Stimulated activated CD8-positive, alpha-beta memory T cell treated with anti-CD3 and anti-CD28 coated beads, Interleukin-4, amount 100 ng/mL, for 24 hours (primary cell): ENCODE measurements at regions not wholly inside any gene's neighbourhood (a gene's known extent, or its start where the extent isn't known, plus 50 kb on each side); places are given as distances from the start of the nearest gene placed in this dataset.
"Not testable (repeated sequence)": the region's sequence is repeated elsewhere in the genome, so short reads cannot be mapped to it uniquely, and the experiment has no call there.

Experiments
- DNase-seq: peaks from one replicate; pipeline ENCODE4 v3.0.0-alpha.2; 2020; ENCODE audit warnings: low read depth

GRCh38 chr21:35198982-35199732 is 150.1 kb upstream of the RUNX1 start:
- no peak for DNase-seq

DNA sequence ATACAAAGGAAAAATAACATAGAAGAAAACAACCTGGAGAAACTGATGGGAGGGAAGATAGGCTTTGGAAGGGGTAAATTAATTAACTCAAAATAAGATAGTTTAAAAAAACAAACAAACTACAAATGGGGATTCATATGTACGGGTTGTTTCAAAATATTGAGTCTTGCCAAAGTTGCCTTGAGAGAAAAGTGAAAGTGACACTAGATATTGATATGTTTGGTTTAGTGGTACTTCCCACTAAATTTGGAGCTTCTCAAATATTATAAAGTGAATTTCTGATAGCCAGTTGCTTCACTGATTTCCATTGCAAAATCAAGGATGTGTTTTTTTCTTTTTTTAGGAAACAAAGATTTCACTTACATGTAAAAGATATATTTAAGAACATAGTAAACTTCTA is 149.5 kb upstream of the RUNX1 start:
- DNase-seq, result no peak

DNA sequence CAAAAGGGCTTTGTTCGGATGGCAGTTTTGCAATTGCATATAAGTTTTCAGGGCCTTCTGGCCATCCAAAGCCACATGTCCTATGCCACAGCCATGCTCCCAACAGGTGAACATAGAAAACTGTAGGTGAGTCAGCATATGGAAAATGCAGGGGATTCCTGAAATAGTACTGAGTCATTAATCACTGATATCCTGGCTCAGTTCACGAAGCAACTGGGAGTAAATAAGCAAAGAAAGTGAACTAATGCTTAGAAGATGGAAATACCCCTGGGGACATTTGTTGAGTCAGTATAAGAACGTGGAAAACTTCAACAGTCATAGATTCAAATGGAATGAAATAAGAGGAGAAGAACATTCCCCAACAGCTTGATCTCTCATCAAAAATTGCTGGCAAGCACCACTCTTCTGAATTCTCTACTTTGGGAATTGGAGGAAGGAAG is 148.9 kb upstream of the RUNX1 start:
- DNase-seq, result no peak

GRCh38 chr21:35197191-35197590 is 148.1 kb upstream of the RUNX1 start:
- DNase-seq, result no peak

DNA sequence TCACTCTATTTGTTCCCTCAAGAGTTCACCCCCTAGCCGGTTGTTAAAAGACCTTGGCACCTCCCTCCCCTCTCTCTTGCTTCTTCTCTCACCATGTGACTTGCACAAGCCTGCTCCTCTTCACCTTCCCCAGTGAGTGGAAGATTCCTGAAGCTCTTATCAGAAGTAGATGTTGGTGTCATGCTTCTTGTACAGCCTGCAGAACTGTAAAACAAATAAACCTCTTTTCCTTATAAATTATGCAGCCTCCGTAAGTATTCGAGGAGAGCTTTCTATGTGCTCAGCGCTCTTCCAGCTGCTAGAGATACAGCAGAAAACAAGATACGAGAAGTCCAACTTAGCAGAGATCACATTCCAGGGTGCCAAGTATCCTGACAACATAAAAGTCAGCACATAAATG is 147.0 kb upstream of the RUNX1 start:
- DNase-seq, result no peak

DNA sequence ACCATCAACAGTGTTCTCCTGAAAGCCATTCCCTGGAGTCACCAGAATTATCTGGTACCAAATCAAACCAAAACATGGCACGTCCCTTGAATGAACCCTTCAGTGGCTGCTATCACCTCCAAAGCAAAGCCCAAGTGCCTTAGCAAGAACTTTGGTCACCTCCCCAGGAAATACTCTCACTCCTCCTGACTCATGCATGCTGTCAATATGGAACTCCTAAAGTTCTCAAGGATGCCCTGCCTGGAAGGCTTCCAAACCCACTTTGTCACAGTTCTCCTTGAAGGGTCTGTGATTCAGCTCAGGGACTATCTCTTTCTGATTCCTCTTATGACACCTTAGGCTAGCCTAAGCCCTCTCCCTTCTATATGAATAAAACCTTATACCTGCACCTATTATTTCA is 146.1 kb upstream of the RUNX1 start:
- no peak for DNase-seq

GRCh38 chr21:35191754-35192153 is 142.7 kb upstream of the RUNX1 start:
- DNase-seq, result no peak

- DNase-seq, result no peak
Measured at GRCh38 chr21:35191128-35191527, 142.0 kb upstream of the RUNX1 start.

GRCh38 chr21:35190201-35190701 is 141.1 kb upstream of the RUNX1 start:
- DNase-seq, result no peak

DNA sequence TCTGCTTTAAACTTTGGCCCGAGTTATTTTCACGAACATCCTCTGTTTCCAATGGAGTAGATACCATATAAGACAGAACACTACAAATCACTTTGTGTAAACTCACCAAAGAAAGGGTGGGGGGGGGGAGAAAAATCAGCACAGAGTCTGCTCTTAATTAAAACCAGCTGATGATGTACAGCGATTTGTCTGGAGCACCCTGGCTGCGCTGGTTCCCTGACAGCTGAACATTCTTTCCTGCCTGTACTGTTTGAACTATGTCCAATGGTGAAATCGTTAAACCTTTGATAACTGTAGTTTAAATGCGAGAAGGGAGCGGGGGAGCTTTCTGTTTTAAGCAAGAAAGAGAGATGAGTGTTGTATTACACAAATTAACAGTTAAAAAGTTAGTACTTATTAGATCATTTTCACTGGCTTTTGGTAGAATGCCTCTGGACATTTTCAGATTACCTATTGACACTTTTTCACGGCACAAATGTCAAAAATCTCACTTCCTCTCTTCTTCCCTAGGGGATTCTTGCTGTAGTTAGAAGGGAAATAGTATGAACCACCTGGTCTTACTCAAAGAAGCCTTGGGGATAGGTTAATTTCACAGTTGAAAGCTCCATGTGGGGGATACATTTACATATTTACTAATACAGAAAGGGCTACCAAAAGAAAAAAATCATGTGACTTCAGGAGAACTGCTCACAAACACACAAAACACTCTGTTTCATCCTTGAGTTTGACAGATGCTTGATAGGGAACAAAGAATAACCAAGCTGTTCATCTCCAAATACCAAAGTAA is 140.2 kb upstream of the RUNX1 start:
- DNase-seq, result no peak

GRCh38 chr21:35183389-35183788 is 134.3 kb upstream of the RUNX1 start:
- DNase-seq, result not testable (repeated sequence)

GRCh38 chr21:35179990-35180540 is 131.0 kb upstream of the RUNX1 start:
- DNase-seq, result no peak

DNA sequence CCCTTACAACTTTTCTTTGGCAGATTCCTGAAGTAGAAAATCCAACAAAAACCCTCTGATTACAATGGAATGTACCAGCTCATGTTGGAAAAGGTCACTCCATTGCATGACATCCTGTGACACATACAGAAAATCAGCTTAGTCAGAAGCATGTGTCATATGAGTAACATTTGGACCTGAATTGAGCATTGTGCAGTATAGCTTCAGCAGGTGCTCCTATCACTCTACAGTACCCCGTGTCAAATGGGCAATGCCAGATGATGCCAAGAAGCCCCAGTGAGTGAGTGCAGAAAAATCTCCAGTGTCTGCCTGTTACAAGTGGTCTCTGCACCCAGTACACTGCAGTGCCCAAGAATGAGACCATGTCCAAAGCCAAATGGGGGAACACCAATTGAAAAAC is 129.7 kb upstream of the RUNX1 start:
- DNase-seq, result no peak

DNA sequence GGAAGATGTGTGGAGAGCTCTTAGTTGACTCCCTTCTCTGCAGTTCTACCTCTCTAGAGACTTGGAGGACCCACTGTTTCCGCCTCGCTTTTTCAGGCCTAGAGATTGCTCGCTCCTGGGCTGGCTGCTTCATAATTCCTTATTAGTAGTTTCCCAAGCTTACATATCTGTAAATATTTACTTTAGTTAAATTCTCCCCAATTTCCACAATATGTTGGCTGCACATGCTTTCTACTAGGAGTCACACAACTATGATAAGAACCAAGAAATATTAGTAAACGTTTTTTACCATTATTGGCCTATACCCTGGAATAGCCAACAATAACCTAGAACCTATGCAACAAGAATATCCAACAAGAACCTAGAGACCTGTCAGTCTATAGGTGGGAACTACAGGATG is 129.0 kb upstream of the RUNX1 start:
- no peak for DNase-seq

DNA sequence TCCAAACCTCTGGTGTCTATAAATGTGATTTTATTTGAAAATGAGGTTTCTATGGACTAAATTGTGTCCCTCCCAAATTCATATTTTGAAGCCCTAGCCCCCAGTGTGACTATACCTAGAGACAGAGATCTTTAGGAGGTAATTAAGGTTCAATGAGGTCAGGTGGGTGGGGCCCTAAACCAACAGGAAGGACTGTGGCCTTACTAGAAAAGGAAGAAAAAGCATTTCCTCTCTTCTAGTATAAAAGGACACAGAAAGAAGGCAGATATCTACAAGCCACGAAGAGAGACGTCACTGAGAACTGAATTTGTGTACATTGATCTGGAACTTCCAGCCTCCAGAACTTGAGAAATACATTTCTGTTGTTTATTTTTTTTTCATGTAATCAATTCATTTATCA is 123.1 kb upstream of the RUNX1 start:
- DNase-seq, result no peak

GRCh38 chr21:35171385-35171784 is 122.3 kb upstream of the RUNX1 start:
- DNase-seq, result no peak

DNA sequence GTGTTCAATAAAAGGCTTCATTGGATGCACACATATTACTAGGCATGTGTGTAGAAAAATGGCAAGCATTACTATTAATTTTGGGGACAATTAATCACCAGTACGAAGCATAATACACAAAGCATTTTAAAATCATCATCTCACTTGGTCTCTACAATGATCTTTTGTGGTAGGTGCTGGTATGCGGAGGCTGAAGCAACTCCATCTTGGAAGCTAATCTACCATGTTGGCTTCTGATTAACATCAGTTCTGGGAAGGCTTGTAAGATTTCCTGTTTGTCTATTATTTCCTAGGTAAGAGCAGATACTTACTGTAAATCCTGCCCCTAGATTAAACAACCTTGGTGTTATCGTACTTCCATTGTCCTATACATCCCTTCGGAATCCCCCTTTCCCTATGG is 121.7 kb upstream of the RUNX1 start:
- DNase-seq, result no peak

DNA sequence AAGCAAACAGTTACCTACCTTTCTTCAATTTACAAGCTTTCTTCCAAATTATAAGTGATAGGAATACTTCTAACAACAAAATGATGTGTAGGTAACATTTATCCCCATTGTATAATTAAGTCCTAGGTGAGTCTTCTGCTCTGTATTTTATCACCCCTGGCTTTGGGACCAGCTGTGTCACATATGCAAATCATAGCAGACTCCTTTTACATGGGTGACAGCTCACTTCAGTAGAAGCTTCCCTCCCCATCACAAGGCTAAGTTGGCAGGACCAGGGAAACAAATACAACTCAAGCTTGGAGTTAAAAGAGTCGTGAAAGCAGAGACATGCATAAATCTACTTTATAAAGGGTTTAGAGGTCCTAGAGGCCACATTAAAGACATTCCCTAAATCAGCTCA is 121.1 kb upstream of the RUNX1 start:
- no peak for DNase-seq

GRCh38 chr21:35169574-35169973 is 120.5 kb upstream of the RUNX1 start:
- no peak for DNase-seq

GRCh38 chr21:35168735-35169134 is 119.6 kb upstream of the RUNX1 start:
- DNase-seq, result no peak

- no peak for DNase-seq
Measured at GRCh38 chr21:35164971-35165483, 115.9 kb upstream of the RUNX1 start.

GRCh38 chr21:35164380-35164779 is 115.3 kb upstream of the RUNX1 start:
- DNase-seq, result no peak

DNA sequence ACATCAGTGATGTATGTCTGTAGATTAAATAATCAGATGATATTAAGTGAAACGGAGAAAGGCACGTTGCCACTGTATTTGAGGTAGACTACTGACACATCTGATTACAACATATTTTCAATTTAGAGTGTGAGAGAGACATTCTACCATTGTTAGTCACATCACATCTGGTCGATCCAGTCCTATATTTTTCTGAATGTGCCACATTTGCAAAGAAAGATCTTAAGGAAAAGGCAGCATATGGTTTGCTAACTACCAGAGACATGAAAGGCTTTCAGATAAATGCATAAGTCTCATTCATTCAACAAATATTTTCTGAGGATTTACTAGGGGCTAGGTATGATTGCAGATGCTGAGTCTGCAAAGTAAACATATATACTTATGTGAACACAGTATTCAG is 114.3 kb upstream of the RUNX1 start:
- DNase-seq, result no peak
